Activated naive CD8-positive, alpha-beta T cell treated with anti-CD3 and anti-CD28 coated beads for 36 hours (primary cell): ENCODE measurements at regions not wholly inside any gene's neighbourhood (a gene's known extent, or its start where the extent isn't known, plus 50 kb on each side); places are given as distances from the start of the nearest gene placed in this dataset.

ENCODE experiments used
- DNase-seq: peaks from one replicate; pipeline ENCODE4 v3.0.0; 2021
- H3K27ac Mint-ChIP-seq: one replicate; pipeline ENCODE4 v1.8.0; 2022; ENCODE audit warnings: mild to moderate bottlenecking, moderate library complexity, mixed read lengths
- H3K27me3 Mint-ChIP-seq: one replicate; pipeline ENCODE4 v1.8.0; 2022; ENCODE audit warnings: mild to moderate bottlenecking, mixed read lengths
- H3K36me3 Mint-ChIP-seq: one replicate; pipeline ENCODE4 v1.8.0; 2021; ENCODE audit warnings: mild to moderate bottlenecking, mixed read lengths
- H3K4me1 Mint-ChIP-seq: one replicate; pipeline ENCODE4 v1.8.0; 2021; ENCODE audit warnings: mixed read lengths
- H3K4me3 Mint-ChIP-seq: one replicate; pipeline ENCODE4 v1.8.0; 2022; ENCODE audit warnings: mild to moderate bottlenecking, moderate library complexity, mixed read lengths
- H3K9me3 Mint-ChIP-seq: one replicate; pipeline ENCODE4 v1.8.0; 2022; ENCODE audit warnings: mixed read lengths

DNA sequence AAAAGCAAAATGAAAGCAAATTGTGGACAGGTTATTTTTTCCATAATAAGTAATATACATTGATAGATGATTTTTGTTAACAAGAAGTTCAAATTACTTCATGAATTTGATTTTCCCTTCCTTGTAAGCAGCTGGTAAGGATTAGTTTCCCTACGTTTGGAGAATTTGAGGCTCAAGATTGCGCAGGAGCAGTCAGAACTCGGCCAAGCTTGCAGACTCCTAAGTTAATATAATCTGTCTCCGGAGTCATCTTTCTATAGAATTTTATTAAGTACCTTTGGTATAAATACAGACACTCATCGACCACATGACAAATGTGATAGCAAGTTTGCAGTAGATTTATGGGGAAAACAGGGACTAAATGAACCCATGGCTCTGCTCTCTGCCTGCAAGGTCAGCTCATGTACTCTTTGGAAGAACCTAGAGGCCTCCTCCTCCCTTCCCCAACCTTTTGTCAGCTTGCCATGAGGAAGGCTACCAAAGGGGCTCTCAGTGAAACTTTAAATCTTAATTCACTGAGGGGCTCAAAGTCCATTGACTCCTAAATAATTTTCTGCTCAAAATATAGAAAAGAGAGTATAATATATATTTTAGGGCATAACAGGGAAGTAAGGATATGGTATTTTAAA lies 89.2 kb upstream of the CTTNBP2 start:
- no peaks in the 10 kb centered on the region for H3K4me1 Mint-ChIP-seq
- no peaks in the 10 kb centered on the region for H3K36me3 Mint-ChIP-seq
- H3K27me3 Mint-ChIP-seq = peaks cover 3% of the 10 kb centered on the region
- no peaks in the 10 kb centered on the region for H3K9me3 Mint-ChIP-seq
- no peak overlapping the region for H3K4me3 Mint-ChIP-seq
- DNase-seq = no peak
- no peak overlapping the region for H3K27ac Mint-ChIP-seq

DNA sequence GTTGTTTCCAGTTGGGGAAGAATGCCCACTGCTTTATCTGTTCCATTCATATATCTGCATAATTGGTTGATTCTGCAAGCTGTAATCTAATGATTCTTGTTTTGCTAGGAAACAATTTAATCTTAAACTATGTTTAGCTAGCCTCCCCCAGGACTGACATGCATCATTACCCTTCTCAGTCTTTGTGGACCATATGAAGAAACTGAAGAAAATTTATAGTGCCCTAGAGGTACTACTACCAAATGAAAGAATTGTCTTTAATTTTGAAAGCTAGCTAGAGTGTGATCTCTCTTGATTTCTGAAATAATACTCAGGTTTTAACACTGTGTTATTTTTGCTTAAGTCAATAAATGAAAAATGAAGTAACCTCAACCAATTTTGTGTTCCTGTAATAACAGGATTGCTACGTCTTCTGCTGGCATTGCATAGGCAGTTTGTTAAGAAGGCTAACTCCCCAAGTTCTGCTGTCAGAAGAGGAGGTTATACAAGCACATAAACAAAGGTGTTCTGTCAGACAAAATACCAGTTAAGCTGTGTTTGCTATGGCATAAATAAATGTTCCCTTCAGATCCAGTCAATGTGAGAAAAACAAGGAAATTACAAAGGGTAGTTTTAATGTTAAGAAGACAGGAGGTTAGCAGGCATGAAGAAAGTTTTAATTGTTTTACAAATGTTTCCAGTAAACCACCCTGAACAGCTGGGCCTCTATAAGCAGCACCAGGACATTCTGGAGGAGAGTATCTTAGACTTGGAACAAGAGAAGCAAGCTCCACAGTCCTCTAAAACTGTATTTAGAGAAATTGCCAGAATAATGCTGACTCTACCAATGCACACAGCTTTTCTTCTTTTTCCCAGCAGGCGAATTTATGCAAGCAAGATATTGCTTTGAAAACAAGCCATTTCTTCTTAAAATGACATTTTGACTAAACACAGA lies 90.3 kb upstream of the CTTNBP2 start:
- H3K27me3 Mint-ChIP-seq = peaks cover 3% of the 10 kb centered on the region
- no peaks in the 10 kb centered on the region for H3K4me1 Mint-ChIP-seq
- H3K9me3 Mint-ChIP-seq = no peaks in the 10 kb centered on the region
- DNase-seq = no peak
- H3K27ac Mint-ChIP-seq = no peak overlapping the region
- H3K36me3 Mint-ChIP-seq = no peaks in the 10 kb centered on the region
- no peak overlapping the region for H3K4me3 Mint-ChIP-seq

DNA sequence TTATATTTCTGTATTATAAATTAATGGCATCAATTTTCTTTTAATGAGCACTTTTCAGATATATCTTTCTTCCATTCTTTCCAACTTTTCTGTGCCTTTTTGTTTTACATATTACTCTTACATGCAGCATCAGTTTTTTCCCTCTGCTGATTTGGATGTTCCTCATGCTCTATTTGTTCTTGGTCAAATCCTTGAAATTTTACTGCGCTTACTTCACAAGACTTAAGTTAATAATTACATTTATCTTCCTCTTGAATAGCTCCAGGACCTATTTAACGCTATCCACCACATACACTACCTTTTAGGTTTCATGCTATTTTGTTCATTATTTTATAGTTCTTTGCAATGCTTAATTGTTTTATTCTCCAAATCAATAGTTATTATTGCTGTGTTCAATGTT lies 97.6 kb upstream of the CTTNBP2 start:
- no peak overlapping the region for H3K4me3 Mint-ChIP-seq
- peaks cover 6% of the 10 kb centered on the region for H3K27me3 Mint-ChIP-seq
- no peaks in the 10 kb centered on the region for H3K4me1 Mint-ChIP-seq
- DNase-seq = no peak
- no peak overlapping the region for H3K27ac Mint-ChIP-seq
- H3K9me3 Mint-ChIP-seq = no peaks in the 10 kb centered on the region
- H3K36me3 Mint-ChIP-seq = no peaks in the 10 kb centered on the region

- Mint-ChIP-seq H3K4me3 (no peak overlapping the region), H3K27ac (no peak overlapping the region), H3K27me3 (peaks cover 3% of the 10 kb centered on the region), H3K36me3 (no peaks in the 10 kb centered on the region), H3K4me1 (no peaks in the 10 kb centered on the region), H3K9me3 (no peaks in the 10 kb centered on the region)
- no peak for DNase-seq
These were observed 98.5 kb upstream of the CTTNBP2 start for GRCh38 chr7:117971556-117972244.

GRCh38 chr7:117972606-117973005 lies 99.4 kb upstream of the CTTNBP2 start:
- no peak overlapping the region for H3K4me3 Mint-ChIP-seq
- no peak for DNase-seq
- peaks cover 3% of the 10 kb centered on the region for H3K27me3 Mint-ChIP-seq
- no peak overlapping the region for H3K27ac Mint-ChIP-seq
- no peaks in the 10 kb centered on the region for H3K36me3 Mint-ChIP-seq
- H3K9me3 Mint-ChIP-seq = no peaks in the 10 kb centered on the region
- H3K4me1 Mint-ChIP-seq = no peaks in the 10 kb centered on the region

GRCh38 chr7:117973975-117974374 lies 100.7 kb upstream of the CTTNBP2 start:
- H3K27ac Mint-ChIP-seq = no peak overlapping the region
- no peaks in the 10 kb centered on the region for H3K36me3 Mint-ChIP-seq
- DNase-seq = no peak
- no peak overlapping the region for H3K4me3 Mint-ChIP-seq
- H3K27me3 Mint-ChIP-seq = peaks cover 3% of the 10 kb centered on the region
- no peaks in the 10 kb centered on the region for H3K4me1 Mint-ChIP-seq
- H3K9me3 Mint-ChIP-seq = no peaks in the 10 kb centered on the region

GRCh38 chr7:117974891-117975290 lies 101.7 kb upstream of the CTTNBP2 start:
- no peak for DNase-seq
- no peaks in the 10 kb centered on the region for H3K36me3 Mint-ChIP-seq
- H3K4me1 Mint-ChIP-seq = no peaks in the 10 kb centered on the region
- H3K4me3 Mint-ChIP-seq = no peak overlapping the region
- peaks cover 3% of the 10 kb centered on the region for H3K27me3 Mint-ChIP-seq
- H3K27ac Mint-ChIP-seq = no peak overlapping the region
- H3K9me3 Mint-ChIP-seq = no peaks in the 10 kb centered on the region

GRCh38 chr7:117975476-117975875 lies 102.2 kb upstream of the CTTNBP2 start:
- H3K4me3 Mint-ChIP-seq = no peak overlapping the region

GRCh38 chr7:117979954-117980497 lies 106.8 kb upstream of the CTTNBP2 start:
- no peak for DNase-seq
- H3K27me3 Mint-ChIP-seq = peaks cover 4% of the 10 kb centered on the region
- H3K27ac Mint-ChIP-seq = no peak overlapping the region
- H3K36me3 Mint-ChIP-seq = no peaks in the 10 kb centered on the region
- H3K9me3 Mint-ChIP-seq = no peaks in the 10 kb centered on the region
- H3K4me1 Mint-ChIP-seq = no peaks in the 10 kb centered on the region
- H3K4me3 Mint-ChIP-seq = no peak overlapping the region

More at GRCh38 chr7:117975476-117975875, 102.2 kb upstream of the CTTNBP2 start:
- Mint-ChIP-seq H3K27me3 (peaks cover 3% of the 10 kb centered on the region), H3K4me1 (no peaks in the 10 kb centered on the region), H3K9me3 (no peaks in the 10 kb centered on the region), H3K36me3 (no peaks in the 10 kb centered on the region), H3K27ac (no peak overlapping the region)
- DNase-seq = no peak

GRCh38 chr7:117982071-117983055 lies 109.1 kb upstream of the CTTNBP2 start:
- DNase-seq = no peak
- Mint-ChIP-seq H3K4me3 (no peak overlapping the region), H3K27me3 (peaks cover 4% of the 10 kb centered on the region), H3K4me1 (no peaks in the 10 kb centered on the region), H3K9me3 (no peaks in the 10 kb centered on the region), H3K27ac (no peak overlapping the region), H3K36me3 (no peaks in the 10 kb centered on the region)

DNA sequence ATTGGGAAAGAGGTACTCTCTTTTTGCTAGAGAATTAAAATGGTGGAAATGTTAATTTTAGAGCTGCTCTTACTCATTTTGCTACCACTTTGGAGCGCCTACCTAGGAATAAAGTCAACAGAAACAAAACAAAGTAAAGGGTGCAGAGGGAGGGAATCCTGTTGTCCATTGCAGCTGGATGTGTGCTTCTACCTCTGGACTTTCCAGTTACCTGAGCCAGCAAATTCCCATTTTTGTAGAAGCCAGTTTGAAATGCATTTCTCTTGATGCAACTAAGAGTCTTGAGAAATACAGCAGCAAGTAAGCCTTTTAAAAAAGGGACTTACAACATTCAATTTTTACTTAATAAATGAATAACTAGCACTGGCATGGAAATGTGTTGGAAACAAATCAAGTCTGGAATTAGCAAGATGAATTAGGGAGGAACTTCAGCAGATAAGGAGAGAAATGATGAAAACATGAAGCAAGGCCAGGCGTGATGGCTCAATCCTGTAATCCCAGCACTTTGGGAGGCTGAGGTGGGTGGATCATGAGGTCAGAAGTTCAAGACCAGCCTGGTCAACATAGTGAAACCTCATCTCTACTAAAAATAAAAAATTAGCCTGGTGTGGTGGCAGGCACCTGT lies 113.5 kb upstream of the CTTNBP2 start:
- H3K27ac Mint-ChIP-seq = no peak overlapping the region

GRCh38 chr7:117990834-117991233 lies 117.6 kb upstream of the CTTNBP2 start:
- H3K4me3 Mint-ChIP-seq = no peak overlapping the region
- no peaks in the 10 kb centered on the region for H3K4me1 Mint-ChIP-seq
- no peak overlapping the region for H3K27ac Mint-ChIP-seq
- DNase-seq = no peak
- H3K27me3 Mint-ChIP-seq = peaks cover 8% of the 10 kb centered on the region
- no peaks in the 10 kb centered on the region for H3K36me3 Mint-ChIP-seq
- no peaks in the 10 kb centered on the region for H3K9me3 Mint-ChIP-seq

More for the DNA sequence above, 113.5 kb upstream of the CTTNBP2 start:
- no peak overlapping the region for H3K4me3 Mint-ChIP-seq
- H3K9me3 Mint-ChIP-seq = no peaks in the 10 kb centered on the region
- no peaks in the 10 kb centered on the region for H3K36me3 Mint-ChIP-seq
- peaks cover 4% of the 10 kb centered on the region for H3K27me3 Mint-ChIP-seq
- H3K4me1 Mint-ChIP-seq = no peaks in the 10 kb centered on the region
- DNase-seq = no peak

DNA sequence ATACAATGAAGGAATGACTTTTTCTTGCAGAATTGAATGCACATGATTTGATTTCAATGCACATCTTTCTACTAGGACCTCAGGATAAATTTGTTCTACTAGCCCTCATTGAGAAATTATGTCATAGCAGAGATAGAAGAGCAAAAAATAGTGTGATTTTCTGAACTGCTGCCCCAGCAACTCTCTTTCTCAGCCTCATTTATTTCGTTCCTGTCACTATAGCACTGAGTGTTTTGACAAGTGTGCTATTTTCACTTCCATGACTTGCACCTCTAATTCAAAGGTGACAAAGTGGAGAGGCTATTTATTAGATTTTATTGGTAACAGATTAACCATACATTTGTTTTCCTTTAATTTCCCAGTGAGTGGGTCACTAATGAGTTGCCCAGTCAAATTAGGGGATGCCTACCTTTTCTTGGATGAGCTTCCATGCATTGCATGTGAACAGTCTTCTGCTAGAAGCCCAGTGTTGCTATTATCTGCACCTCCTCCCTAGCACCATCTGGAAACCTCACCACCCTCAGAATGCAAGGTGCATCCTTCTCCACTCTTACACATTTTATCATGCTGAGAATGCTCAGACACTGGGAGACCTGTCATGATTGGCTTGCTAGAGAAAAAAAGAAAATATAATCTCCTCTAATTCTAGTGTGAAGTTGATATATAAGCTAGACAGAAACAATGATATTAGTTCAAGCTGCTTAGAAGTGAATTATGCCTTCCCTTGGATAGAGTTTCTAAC lies 119.6 kb upstream of the CTTNBP2 start:
- Mint-ChIP-seq H3K36me3 (no peaks in the 10 kb centered on the region), H3K9me3 (no peaks in the 10 kb centered on the region), H3K4me3 (no peak overlapping the region), H3K4me1 (no peaks in the 10 kb centered on the region), H3K27me3 (peaks cover 10% of the 10 kb centered on the region), H3K27ac (no peak overlapping the region)
- DNase-seq = no peak
